H9 (cell line): ENCODE measurements at regions not wholly inside any gene's neighbourhood (a gene's known extent, or its start where the extent isn't known, plus 50 kb on each side); places are given as distances from the start of the nearest gene placed in this dataset.

Source experiments
- DNase-seq: peaks from one replicate; pipeline ENCODE4 v3.0.0-alpha.2; 2017
- H2AFZ ChIP-seq: one replicate; pipeline ENCODE4 v1.6.1; 2013; ENCODE audit warnings: mild to moderate bottlenecking, low read length, control low read depth, moderate library complexity
- H2AK5ac ChIP-seq: 2 replicates; pipeline ENCODE4 v1.6.1; 2013; ENCODE audit warnings: low read length, control low read depth, mixed read lengths; ENCODE audit not compliant: insufficient read length
- H2BK120ac ChIP-seq: one replicate; pipeline ENCODE4 v1.6.1; 2013; ENCODE audit warnings: low read depth, mild to moderate bottlenecking, low read length, control low read depth, inconsistent platforms; ENCODE audit not compliant: poor library complexity, severe bottlenecking
- H2BK12ac ChIP-seq: 2 replicates; pipeline ENCODE4 v1.6.1; 2013; ENCODE audit warnings: low read length, control low read depth, mixed read lengths, low read depth; ENCODE audit not compliant: insufficient read length
- H2BK15ac ChIP-seq: 2 replicates; pipeline ENCODE4 v1.6.1; 2013; ENCODE audit warnings: low read depth, low read length, control low read depth
- H2BK20ac ChIP-seq: one replicate; pipeline ENCODE4 v1.6.1; 2013; ENCODE audit warnings: low read depth, mild to moderate bottlenecking, low read length, control low read depth, inconsistent platforms; ENCODE audit not compliant: poor library complexity, severe bottlenecking
- H2BK5ac ChIP-seq: 2 replicates; pipeline ENCODE4 v1.6.1; 2013; ENCODE audit warnings: low read length, control low read depth, mixed read lengths; ENCODE audit not compliant: insufficient read length
- H3K14ac ChIP-seq: 2 replicates; pipeline ENCODE4 v1.6.1; 2013; ENCODE audit warnings: low read length, control low read depth; ENCODE audit not compliant: insufficient read depth
- H3K18ac ChIP-seq: 2 replicates; pipeline ENCODE4 v1.6.1; 2013; ENCODE audit warnings: low read depth, mild to moderate bottlenecking, mixed read lengths, low read length, control low read depth; ENCODE audit not compliant: insufficient read length
- H3K23ac ChIP-seq: 2 replicates; pipeline ENCODE4 v1.6.1; 2013; ENCODE audit warnings: low read length, control low read depth, mixed read lengths, low read depth; ENCODE audit not compliant: insufficient read length
- H3K23me2 ChIP-seq: 2 replicates; pipeline ENCODE4 v1.6.1; 2013; ENCODE audit warnings: low read depth, mild to moderate bottlenecking, mixed read lengths, low read length, control low read depth; ENCODE audit not compliant: insufficient read length, poor library complexity, severe bottlenecking
- H3K27ac ChIP-seq: 2 replicates; pipeline ENCODE4 v1.5.1; 2013; ENCODE audit warnings: low read length, control low read depth, mixed read lengths, low read depth; ENCODE audit not compliant: insufficient read length
- H3K27me3 ChIP-seq: 2 replicates; pipeline ENCODE4 v1.6.1; 2013; ENCODE audit warnings: low read length, control low read depth, inconsistent platforms; ENCODE audit not compliant: insufficient read depth
- H3K4ac ChIP-seq: 2 replicates; pipeline ENCODE4 v1.6.1; 2013; ENCODE audit warnings: low read depth, mild to moderate bottlenecking, control low read depth, inconsistent platforms, low read length, moderate library complexity
- H3K4me1 ChIP-seq: 2 replicates; pipeline ENCODE4 v1.6.1; 2013; ENCODE audit warnings: low read length, control low read depth, inconsistent platforms; ENCODE audit not compliant: insufficient read depth
- H3K4me2 ChIP-seq: 2 replicates; pipeline ENCODE4 v1.6.1; 2013; ENCODE audit warnings: low read length, control low read depth, mixed read lengths; ENCODE audit not compliant: insufficient read length, insufficient read depth
- H3K56ac ChIP-seq: 2 replicates; pipeline ENCODE4 v1.6.1; 2013; ENCODE audit warnings: low read depth, mild to moderate bottlenecking, mixed read lengths, low read length, control low read depth; ENCODE audit not compliant: insufficient read length
- H3K79me1 ChIP-seq: 2 replicates; pipeline ENCODE4 v1.6.1; 2013; ENCODE audit warnings: low read depth, mild to moderate bottlenecking, moderate library complexity, low read length, control low read depth, inconsistent platforms; ENCODE audit not compliant: insufficient read depth, poor library complexity, severe bottlenecking
- H3K79me2 ChIP-seq: 2 replicates; pipeline ENCODE4 v1.6.1; 2013; ENCODE audit warnings: low read length, control low read depth, inconsistent platforms; ENCODE audit not compliant: insufficient read depth
- H3K9ac ChIP-seq: 2 replicates; pipeline ENCODE4 v1.6.1; 2013; ENCODE audit warnings: low read length, control low read depth, mixed read lengths; ENCODE audit not compliant: insufficient read length; ENCODE audit errors: extremely low read depth
- H3K9me3 ChIP-seq: one replicate; pipeline ENCODE4 v1.6.1; 2013; ENCODE audit warnings: low read depth, low read length, inconsistent platforms; ENCODE audit not compliant: control insufficient read depth
- H3T11ph ChIP-seq: one replicate; pipeline ENCODE4 v1.6.1; 2013; ENCODE audit warnings: mild to moderate bottlenecking, low read length, control low read depth, inconsistent platforms
- H4K20me1 ChIP-seq: one replicate; pipeline ENCODE4 v1.6.1; 2013; ENCODE audit not compliant: control insufficient read depth, insufficient read length, insufficient read depth
- H4K5ac ChIP-seq: 2 replicates; pipeline ENCODE4 v1.6.1; 2013; ENCODE audit warnings: low read depth, mild to moderate bottlenecking, mixed read lengths, low read length, control low read depth; ENCODE audit not compliant: insufficient read length
- H4K8ac ChIP-seq: replicated peaks from 2 replicates; pipeline ENCODE4 v1.6.1; 2013; ENCODE audit warnings: low read length, control low read depth, mixed read lengths, low read depth; ENCODE audit not compliant: insufficient read length
- H4K91ac ChIP-seq: 2 replicates; pipeline ENCODE4 v1.6.1; 2013; ENCODE audit warnings: low read depth, mild to moderate bottlenecking, moderate library complexity, mixed read lengths, low read length, control low read depth; ENCODE audit not compliant: insufficient read length
- H3K27ac Mint-ChIP-seq, 3 experiments: 2 replicates in 2 of 3; 3 replicates in 1 of 3; pipeline ENCODE4 v1.8.0; 2020 to 2021; ENCODE audit warnings: mixed read lengths in 3 of 3, mild to moderate bottlenecking in 1 of 3, moderate library complexity in 1 of 3
- H3K27me3 Mint-ChIP-seq: 2 replicates; pipeline ENCODE4 v1.8.0; 2021; ENCODE audit warnings: low read depth, mild to moderate bottlenecking, moderate library complexity, mixed read lengths
- H3K36me3 Mint-ChIP-seq, 3 experiments: 2 replicates in 2 of 3; 3 replicates in 1 of 3; pipeline ENCODE4 v1.8.0; 2020 to 2021; ENCODE audit warnings: low read depth in 3 of 3, mixed read lengths in 3 of 3; ENCODE audit not compliant: insufficient read depth in 1 of 3
- H3K4me1 Mint-ChIP-seq, 2 experiments: 2 replicates each; pipeline ENCODE4 v1.8.0; 2020; ENCODE audit warnings: mixed read lengths in 2 of 2
- H3K4me3 Mint-ChIP-seq, 2 experiments: 2 replicates in 1 of 2; 3 replicates in 1 of 2; pipeline ENCODE4 v1.8.0; 2020 to 2021; ENCODE audit warnings: mild to moderate bottlenecking in 2 of 2, mixed read lengths in 2 of 2, moderate library complexity in 1 of 2
- H3K9me3 Mint-ChIP-seq, 2 experiments: 2 replicates in 1 of 2; 3 replicates in 1 of 2; pipeline ENCODE4 v1.8.0; 2020; ENCODE audit warnings: mild to moderate bottlenecking in 2 of 2, mixed read lengths in 2 of 2, moderate library complexity in 1 of 2
- WGBS: extraction: QIAGEN DNeasy Blood & Tissue Kit; methylation state at CpG from one replicate; pipeline ENCODE4 v1.1.7; 2013; ENCODE audit warnings: missing lambda C conversion rate, low lambda C conversion rate, mixed read lengths; ENCODE audit not compliant: insufficient read length; ENCODE audit errors: extremely low coverage; 5-methylcytosine and 5-hydroxymethylcytosine counted together
- TF ChIP-seq, protein P1 (sequence below): fragments of 200-600 bp; sonication (generic); conservative IDR thresholded peaks from 3 replicates; pipeline ENCODE4 v1.8.0; 2021; ENCODE audit warnings: antibody characterized with exemption, mild to moderate bottlenecking

DNA sequence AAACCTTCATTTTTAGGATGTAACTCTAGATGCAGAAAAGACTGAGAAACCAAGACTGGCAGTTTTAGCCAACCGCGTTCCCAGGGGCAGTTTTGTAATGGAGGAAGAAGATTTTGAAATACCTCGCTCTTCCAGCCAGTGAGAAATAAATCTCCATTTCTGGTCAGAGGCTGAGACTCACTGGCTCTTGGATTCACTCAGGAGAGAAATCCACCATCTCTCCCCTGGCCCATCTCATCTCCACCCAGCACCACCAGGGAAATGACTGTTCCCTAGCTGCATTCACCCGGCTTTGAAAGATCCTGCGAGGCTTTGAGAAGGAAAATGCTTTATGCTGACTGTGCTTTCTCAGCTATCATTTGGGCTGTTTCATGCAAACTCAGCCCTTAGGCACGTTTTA is 185.2 kb downstream of the SOX9 start:
- no peak overlapping the region for H3K27ac Mint-ChIP-seq

More for the DNA sequence above, 185.2 kb downstream of the SOX9 start:
- Histone ChIP-seq H3K4ac (no peak overlapping the region), H3K14ac (no peak overlapping the region), H3K4me1 (no peaks in the 10 kb centered on the region), H3K27ac (no peak overlapping the region), H2BK12ac (no peak overlapping the region), H3K4me2 (no peak overlapping the region), H2AK5ac (no peak overlapping the region), H2BK15ac (no peak overlapping the region), H4K8ac (no peak overlapping the region), H4K5ac (no peak overlapping the region), H4K20me1 (no peaks in the 10 kb centered on the region), H3K18ac (no peak overlapping the region), H2BK5ac (no peak overlapping the region), H3K23ac (no peak overlapping the region), H3K56ac (no peak overlapping the region), H3K79me2 (no peaks in the 10 kb centered on the region), H2BK120ac (no peak overlapping the region), H3K23me2 (no peaks in the 10 kb centered on the region), H3K27me3 (no peaks in the 10 kb centered on the region), H3K9ac (no peak overlapping the region), H4K91ac (no peak overlapping the region), H3T11ph (no peak overlapping the region), H3K79me1 (no peaks in the 10 kb centered on the region), H2BK20ac (no peak overlapping the region), H2AFZ (no peak overlapping the region), H3K9me3 (no peaks in the 10 kb centered on the region)
- no peak for DNase-seq
- Mint-ChIP-seq H3K36me3 (no peaks in the 10 kb centered on the region; a peak in 1 of 7 replicates), H3K9me3 (no peaks in the 10 kb centered on the region), H3K4me3 (no peak overlapping the region), H3K4me1 (peaks cover 4 to 6% of the 10 kb centered on the region in 2 experiments; a peak in 1 of 4 replicates), H3K27me3 (peaks cover 5% of the 10 kb centered on the region)
- WGBS, result no CpG with 5 or more reads among the region's 6 CpGs
- TF ChIP-seq, protein P1, sequence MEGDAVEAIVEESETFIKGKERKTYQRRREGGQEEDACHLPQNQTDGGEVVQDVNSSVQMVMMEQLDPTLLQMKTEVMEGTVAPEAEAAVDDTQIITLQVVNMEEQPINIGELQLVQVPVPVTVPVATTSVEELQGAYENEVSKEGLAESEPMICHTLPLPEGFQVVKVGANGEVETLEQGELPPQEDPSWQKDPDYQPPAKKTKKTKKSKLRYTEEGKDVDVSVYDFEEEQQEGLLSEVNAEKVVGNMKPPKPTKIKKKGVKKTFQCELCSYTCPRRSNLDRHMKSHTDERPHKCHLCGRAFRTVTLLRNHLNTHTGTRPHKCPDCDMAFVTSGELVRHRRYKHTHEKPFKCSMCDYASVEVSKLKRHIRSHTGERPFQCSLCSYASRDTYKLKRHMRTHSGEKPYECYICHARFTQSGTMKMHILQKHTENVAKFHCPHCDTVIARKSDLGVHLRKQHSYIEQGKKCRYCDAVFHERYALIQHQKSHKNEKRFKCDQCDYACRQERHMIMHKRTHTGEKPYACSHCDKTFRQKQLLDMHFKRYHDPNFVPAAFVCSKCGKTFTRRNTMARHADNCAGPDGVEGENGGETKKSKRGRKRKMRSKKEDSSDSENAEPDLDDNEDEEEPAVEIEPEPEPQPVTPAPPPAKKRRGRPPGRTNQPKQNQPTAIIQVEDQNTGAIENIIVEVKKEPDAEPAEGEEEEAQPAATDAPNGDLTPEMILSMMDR, result no peak
